Gastrocnemius medialis (tissue), 4 donors: ENCODE measurements at regions not wholly inside any gene's neighbourhood (a gene's known extent, or its start where the extent isn't known, plus 50 kb on each side); places are given as distances from the start of the nearest gene placed in this dataset.

Source experiments
- ATAC-seq, 2 donors: fragments of 150-250 bp; one replicate each; pipeline ENCODE4 v1.9.1; 2016
- DNase-seq, 2 donors: peaks; one replicate each; pipeline ENCODE4 v3.0.0-alpha.2; 2019
- H3K27ac ChIP-seq, 4 donors: fragments of 200-600 bp; sonication (generic); 1 replicate in 1 of 4; 2 replicates in 3 of 4; pipeline ENCODE4 v1.5.1; 2016 to 2018; ENCODE audit warnings: mild to moderate bottlenecking in 2 of 4, moderate library complexity in 1 of 4
- H3K27me3 ChIP-seq, 3 donors: fragments of 200-600 bp; sonication (generic) in 2 of 3; 1 replicate in 1 of 3; 2 replicates in 2 of 3; pipeline versions ENCODE4 v1.5.1 to v1.6.0; 2016 to 2019; ENCODE audit warnings: mild to moderate bottlenecking in 1 of 3, moderate library complexity in 1 of 3
- H3K36me3 ChIP-seq, 2 donors: fragments of 200-600 bp; sonication (generic) in 1 of 2; one replicate each; pipeline ENCODE4 v1.5.1; 2017 to 2018
- H3K4me1 ChIP-seq, 2 donors: fragments of 200-600 bp; sonication (generic) in 1 of 2; one replicate each; pipeline ENCODE4 v1.5.1; 2016 to 2017; ENCODE audit warnings: mild to moderate bottlenecking in 2 of 2
- H3K4me3 ChIP-seq, 4 donors: fragments of 200-600 bp; sonication (generic) in 3 of 4; 1 replicate in 1 of 4; 2 replicates in 3 of 4; pipeline ENCODE4 v1.5.1; 2016 to 2019; ENCODE audit warnings: mild to moderate bottlenecking in 2 of 4
- H3K9me3 ChIP-seq, 3 donors: fragments of 200-600 bp; sonication (generic) in 2 of 3; 1 replicate in 1 of 3; 2 replicates in 2 of 3; pipeline ENCODE4 v1.5.1; 2016 to 2019
- POLR2A ChIP-seq, 2 donors: fragments of 450-650 bp; IDR thresholded peaks; one replicate each; pipeline ENCODE4 v1.6.1; 2017; ENCODE audit warnings: antibody characterized with exemption in 2 of 2, mild to moderate bottlenecking in 2 of 2, moderate library complexity in 2 of 2
- in situ Hi-C, 4 donors: fragments of 200-750 bp; cut with MboI; loops; one replicate each; pipeline versions ENCODE4 v1.15.0 to v1.8.0; 2017; ENCODE audit warnings: low sequenced_read_pairs in 4 of 4
- intact Hi-C: fragments of 100-400 bp; cut with DNase I; formaldehyde crosslinking; loops from one replicate; pipeline ENCODE4 v1.15.1; 2023; ENCODE audit warnings: low total_unique reads
- TF ChIP-seq, protein P1 (sequence below), 5 experiments: fragments of 450-650 bp in 3 of 5; fragments of 200-600 bp in 2 of 5; sonication (generic) in 2 of 5; IDR thresholded peaks in 4 of 5; conservative IDR thresholded peaks in 1 of 5; 1 replicate in 4 of 5; 2 replicates in 1 of 5; pipeline ENCODE4 v1.5.1; 2016 to 2019; ENCODE audit warnings: antibody characterized with exemption in 5 of 5, mild to moderate bottlenecking in 3 of 5, moderate library complexity in 3 of 5

DNA sequence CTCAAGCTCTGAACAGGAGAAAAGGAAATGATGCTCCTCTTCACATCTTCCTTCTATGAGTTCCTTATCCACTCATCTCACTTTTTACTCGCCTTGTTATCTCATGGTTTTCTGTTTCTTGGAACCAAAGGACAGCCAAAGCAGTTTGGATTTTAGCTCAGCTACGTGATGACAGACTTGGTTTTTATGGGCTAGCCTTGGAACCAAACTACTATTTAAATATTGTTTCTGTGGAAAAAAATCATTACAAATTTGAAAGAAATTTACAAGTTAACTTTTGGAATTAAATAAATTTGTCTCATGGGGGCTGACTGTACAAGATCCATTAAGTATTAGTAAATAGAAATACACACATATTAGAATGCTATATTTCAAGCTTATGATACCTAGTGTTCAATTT is 727.8 kb upstream of the FANCL start:
- DNase-seq (no peak), ATAC-seq (no peak)
- Histone ChIP-seq H3K9me3 (no peaks in the 10 kb centered on the region), H3K4me3 (no peak overlapping the region), H3K27me3 (no peaks in the 10 kb centered on the region), H3K27ac (no peak overlapping the region), H3K36me3 (no peaks in the 10 kb centered on the region), H3K4me1 (no peaks in the 10 kb centered on the region)
- TF ChIP-seq, protein P1, sequence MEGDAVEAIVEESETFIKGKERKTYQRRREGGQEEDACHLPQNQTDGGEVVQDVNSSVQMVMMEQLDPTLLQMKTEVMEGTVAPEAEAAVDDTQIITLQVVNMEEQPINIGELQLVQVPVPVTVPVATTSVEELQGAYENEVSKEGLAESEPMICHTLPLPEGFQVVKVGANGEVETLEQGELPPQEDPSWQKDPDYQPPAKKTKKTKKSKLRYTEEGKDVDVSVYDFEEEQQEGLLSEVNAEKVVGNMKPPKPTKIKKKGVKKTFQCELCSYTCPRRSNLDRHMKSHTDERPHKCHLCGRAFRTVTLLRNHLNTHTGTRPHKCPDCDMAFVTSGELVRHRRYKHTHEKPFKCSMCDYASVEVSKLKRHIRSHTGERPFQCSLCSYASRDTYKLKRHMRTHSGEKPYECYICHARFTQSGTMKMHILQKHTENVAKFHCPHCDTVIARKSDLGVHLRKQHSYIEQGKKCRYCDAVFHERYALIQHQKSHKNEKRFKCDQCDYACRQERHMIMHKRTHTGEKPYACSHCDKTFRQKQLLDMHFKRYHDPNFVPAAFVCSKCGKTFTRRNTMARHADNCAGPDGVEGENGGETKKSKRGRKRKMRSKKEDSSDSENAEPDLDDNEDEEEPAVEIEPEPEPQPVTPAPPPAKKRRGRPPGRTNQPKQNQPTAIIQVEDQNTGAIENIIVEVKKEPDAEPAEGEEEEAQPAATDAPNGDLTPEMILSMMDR (IDR thresholded peaks at IDR 0.05 in 4 of 5, conservative IDR thresholded peaks at IDR 0.05 in 1 of 5), result no peak
- TF ChIP-seq POLR2A (IDR thresholded peaks at IDR 0.05), result no peak
- intact Hi-C loops, result no loop called here
- in situ Hi-C loops, result no loop called here

DNA sequence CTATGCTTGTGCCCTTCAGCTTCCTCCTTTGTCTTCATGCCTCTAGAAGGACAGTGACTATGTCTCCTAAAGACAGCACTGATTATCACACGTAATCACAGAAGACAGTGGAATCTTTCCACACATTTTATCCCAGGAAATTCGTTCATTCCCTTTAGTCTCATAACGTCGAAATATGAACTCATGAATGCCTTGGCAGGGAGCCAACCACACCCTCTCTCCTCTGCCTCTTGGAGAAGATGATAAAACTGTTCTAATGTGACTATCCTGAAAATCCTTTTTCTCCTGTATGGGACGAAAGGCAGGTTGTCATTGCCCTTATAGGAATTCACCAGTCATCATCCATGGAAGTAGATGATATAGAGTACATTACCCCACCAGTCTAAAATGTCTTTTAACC is 726.6 kb upstream of the FANCL start:
- in situ Hi-C loops, result no loop called here
- intact Hi-C loops, result no loop called here
- ATAC-seq (no peak), DNase-seq (no peak)
- H3K36me3 ChIP-seq, result no peaks in the 10 kb centered on the region
- H3K27ac ChIP-seq, result no peak overlapping the region
- no peaks in the 10 kb centered on the region for H3K27me3 ChIP-seq
- no peak overlapping the region for H3K4me3 ChIP-seq
- H3K4me1 ChIP-seq, result no peaks in the 10 kb centered on the region
- H3K9me3 ChIP-seq, result no peaks in the 10 kb centered on the region
- TF ChIP-seq POLR2A (IDR thresholded peaks at IDR 0.05), result no peak
- TF ChIP-seq, protein P1 (IDR thresholded peaks at IDR 0.05 in 4 of 5, conservative IDR thresholded peaks at IDR 0.05 in 1 of 5), result no peak

DNA sequence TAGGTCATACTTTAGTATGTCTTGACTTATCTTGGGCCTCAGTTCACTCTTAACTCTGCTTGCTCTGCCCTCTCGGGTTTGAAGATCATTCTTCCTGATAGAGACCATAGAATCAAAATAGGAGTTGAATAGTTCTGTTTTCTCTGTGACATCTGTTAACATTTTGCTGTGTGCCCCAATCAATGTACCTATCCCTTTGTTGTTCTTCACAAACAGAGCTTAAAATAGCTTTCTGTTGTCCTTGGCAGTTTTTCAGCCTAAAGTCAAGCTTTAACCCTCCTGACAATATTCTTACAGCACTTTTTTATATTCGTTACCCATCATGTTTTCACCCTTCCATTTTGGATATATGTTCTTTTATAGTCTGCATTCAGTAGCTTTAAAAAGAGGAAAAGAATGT is 724.5 kb upstream of the FANCL start:
- ATAC-seq, result no peak
- intact Hi-C loops, result no loop called here

DNA sequence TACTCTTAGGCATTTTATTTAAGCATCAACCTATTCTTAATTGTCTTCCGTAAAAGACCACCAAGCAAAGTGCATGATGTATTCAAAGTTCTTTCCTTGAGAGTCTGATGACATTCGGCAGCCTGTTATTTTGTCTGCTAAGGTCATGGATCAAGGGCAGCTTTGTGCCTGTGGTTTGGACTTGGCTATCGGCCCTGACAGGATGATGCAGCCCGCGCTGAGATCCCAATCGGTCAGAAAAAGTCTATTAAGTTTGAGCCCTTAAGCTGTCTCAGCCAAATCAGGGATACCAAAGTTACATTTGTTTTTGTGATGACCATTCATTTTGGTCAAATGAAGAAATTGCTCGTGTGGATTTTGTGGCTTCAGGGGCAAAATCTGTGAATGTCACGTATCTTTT is 718.9 kb upstream of the FANCL start:
- no peaks in the 10 kb centered on the region for H3K4me1 ChIP-seq
- no peak for DNase-seq
- no peaks in the 10 kb centered on the region for H3K36me3 ChIP-seq
- TF ChIP-seq, protein P1 (IDR thresholded peaks at IDR 0.05 in 4 of 5, conservative IDR thresholded peaks at IDR 0.05 in 1 of 5), result no peak
- no peak for TF ChIP-seq POLR2A (IDR thresholded peaks at IDR 0.05)
- intact Hi-C loops, result no loop called here
- no peak for ATAC-seq
- H3K4me3 ChIP-seq, result no peak overlapping the region
- in situ Hi-C loops, result no loop called here
- H3K27ac ChIP-seq, result no peak overlapping the region
- H3K27me3 ChIP-seq, result peaks cover 0 to 2% (median 0%) of the 10 kb centered on the region in 3 donors
- no peaks in the 10 kb centered on the region for H3K9me3 ChIP-seq

More for the DNA sequence above, 724.5 kb upstream of the FANCL start:
- no peak for DNase-seq
- H3K4me3 ChIP-seq, result no peak overlapping the region
- in situ Hi-C loops, result no loop called here
- no peak overlapping the region for H3K27ac ChIP-seq
- H3K27me3 ChIP-seq, result no peaks in the 10 kb centered on the region
- TF ChIP-seq, protein P1 (IDR thresholded peaks at IDR 0.05 in 4 of 5, conservative IDR thresholded peaks at IDR 0.05 in 1 of 5), result no peak
- no peak for TF ChIP-seq POLR2A (IDR thresholded peaks at IDR 0.05)
- no peaks in the 10 kb centered on the region for H3K9me3 ChIP-seq
- H3K4me1 ChIP-seq, result no peaks in the 10 kb centered on the region
- no peaks in the 10 kb centered on the region for H3K36me3 ChIP-seq

DNA sequence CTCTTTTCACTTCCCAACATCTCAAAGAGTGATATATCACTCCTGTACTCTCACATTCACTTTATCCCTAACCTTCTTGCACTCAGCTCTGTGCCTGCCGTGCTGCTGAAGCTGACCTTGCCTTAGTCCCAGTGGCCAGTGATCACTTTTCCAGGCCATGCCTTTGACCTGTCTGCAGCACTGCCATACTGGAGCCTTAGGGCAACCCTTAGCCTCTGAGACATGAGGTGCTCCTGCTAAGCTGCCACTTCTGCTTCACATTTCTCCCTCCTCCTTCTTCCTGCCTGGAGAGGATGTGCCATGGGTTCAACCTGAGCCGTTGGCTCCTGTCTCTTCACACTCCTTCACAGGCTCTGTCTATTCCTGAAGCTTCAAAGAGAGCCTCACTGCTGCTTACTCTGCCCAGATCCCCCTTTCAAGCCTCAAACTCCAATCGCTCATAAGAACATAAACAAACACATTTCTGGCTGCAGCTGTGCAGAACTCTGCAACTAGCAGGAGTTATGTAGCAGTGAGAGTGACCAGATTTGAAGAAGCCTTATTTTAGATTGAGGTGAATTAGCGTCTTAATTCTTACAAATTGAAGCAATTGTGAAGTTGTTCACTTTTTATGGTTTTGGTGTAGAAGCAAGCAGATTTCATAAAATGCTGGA is 716.2 kb upstream of the FANCL start:
- Histone ChIP-seq H3K36me3 (no peaks in the 10 kb centered on the region), H3K27ac (no peak overlapping the region), H3K9me3 (no peaks in the 10 kb centered on the region), H3K4me3 (no peak overlapping the region), H3K27me3 (peaks cover 0 to 2% (median 0%) of the 10 kb centered on the region in 3 donors), H3K4me1 (no peaks in the 10 kb centered on the region)
- in situ Hi-C loops, result no loop called here
- intact Hi-C loops, result no loop called here
- DNase-seq (no peak), ATAC-seq (no peak)
- TF ChIP-seq POLR2A (IDR thresholded peaks at IDR 0.05), result no peak
- TF ChIP-seq, protein P1 (IDR thresholded peaks at IDR 0.05 in 4 of 5, conservative IDR thresholded peaks at IDR 0.05 in 1 of 5), result no peak
